ENCODE measurements at regions not wholly inside any gene's neighbourhood (a gene's known extent, or its start where the extent isn't known, plus 50 kb on each side); places are given as distances from the start of the nearest gene placed in this dataset.

DNA sequence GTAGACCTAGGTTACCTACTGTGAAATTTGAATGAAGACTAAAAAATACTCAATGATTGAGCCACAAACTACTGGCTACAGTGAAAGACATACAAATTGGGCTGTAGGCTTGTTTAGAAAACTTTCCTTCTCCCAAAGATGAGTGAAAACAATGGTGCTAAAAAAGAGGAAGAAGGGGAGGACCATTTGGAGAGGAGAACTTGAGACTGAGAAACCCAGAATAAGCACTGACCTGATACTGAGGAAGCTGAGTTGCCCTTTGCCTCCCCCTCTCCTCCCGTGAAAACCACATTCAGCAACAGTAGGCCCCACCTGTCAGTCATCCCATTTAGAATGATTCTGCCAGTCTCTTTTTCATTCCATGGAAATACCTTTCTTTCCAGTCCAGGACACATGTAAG is 484.0 kb upstream of the TGFBR2 start:
- peak in 2 of 3 donors; percentile 12 to 17 for DNase-seq

DNA sequence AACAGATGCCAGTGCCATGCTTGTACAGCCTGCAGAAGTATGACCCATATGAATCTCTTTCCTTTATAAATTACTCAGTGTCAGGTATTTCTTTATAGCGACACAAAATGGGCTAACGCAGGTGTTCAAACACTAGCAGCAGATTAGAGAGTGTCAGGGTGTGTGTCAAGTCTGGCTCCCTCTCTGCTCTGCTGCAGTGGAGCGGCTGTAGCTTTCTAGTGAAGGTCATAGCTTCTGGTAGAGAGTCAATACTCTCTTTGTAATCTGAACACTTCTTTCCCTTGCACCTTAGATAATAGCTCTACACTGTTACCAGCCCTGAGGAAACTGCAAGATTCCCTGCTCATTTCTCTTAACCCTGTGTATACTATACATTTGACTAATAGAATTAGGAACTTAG is 483.2 kb upstream of the TGFBR2 start:
- no peak for DNase-seq

DNA sequence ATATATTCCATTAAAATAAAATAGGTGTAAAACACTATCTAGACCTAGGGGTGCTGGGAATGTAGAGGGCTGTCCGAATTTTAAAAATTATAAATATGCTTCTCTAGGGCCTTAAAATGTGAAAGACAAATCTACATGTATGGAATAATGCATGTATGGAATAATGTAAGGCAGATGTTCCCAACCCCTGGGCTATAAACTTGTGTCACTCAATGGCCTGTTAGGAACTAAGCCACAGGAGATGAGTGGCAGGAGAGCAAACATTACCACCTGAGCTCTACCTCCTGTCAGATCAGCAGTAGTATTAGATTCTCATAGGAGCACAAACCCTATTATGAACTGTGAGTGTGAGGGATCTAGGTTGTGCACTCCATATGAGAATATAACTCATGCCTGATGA is 482.6 kb upstream of the TGFBR2 start:
- DNase-seq = no peak

DNA sequence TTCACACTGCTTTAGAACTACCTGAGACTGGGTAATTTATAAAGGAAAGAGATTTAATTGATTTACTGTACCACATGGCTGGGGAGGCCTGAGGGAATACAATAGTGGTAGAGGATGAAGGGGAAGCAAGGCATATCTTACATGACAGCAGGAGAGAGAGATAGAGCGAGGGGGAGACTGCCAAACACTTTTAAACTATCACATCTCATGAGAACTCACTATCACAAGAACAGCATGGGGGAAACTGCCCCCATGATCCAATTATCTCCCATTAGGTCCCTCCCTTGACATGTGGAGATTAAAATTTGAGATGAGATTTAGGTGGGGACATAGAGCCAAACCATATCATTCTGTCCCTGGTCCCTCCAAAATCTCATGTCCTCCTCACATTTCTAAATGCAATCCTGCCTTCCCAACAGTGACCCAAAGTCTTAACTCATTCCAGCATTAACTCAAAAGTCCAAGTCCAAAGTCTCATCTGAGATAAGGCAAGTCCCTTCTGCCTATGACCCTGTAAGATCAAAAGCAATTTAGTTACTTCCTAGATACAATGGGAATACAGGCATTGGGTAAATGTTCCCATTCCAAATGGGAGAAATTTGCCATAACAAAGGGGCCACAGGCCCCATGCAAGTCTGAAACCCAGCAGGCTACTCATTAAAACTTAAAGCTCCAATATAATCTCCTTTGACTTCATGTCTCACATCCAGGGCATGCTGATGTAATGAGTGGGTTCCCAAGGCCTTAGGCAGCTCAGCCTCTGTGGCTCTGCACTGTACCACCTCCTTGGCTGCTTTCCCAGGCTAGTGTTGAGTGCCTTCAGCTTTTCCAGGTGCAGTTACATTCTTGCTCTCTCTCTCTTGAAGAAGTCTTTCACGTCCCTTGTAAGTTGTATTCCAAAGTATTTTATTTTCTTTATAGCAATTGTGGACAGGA is 481.7 kb upstream of the TGFBR2 start:
- DNase-seq = no peak

DNA sequence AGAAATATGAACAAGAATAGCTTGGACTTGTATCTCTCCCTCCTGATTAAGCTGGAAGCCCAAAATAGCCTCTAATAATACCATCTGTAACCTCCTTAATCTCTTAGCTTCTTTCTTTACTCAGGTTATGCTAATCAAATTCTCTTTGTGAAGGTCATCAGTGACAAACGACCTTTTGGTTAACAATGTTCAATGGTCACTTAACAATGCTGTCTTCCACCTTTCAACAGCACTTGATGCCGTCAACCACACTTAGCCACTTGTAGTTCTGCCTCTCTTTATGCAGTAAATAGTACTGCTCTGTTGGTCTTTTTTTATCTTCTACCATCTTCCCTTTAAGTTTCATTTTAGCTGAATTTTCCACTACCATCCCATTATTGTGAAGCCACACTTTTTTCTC is 476.6 kb upstream of the TGFBR2 start:
- DNase-seq = no peak

DNA sequence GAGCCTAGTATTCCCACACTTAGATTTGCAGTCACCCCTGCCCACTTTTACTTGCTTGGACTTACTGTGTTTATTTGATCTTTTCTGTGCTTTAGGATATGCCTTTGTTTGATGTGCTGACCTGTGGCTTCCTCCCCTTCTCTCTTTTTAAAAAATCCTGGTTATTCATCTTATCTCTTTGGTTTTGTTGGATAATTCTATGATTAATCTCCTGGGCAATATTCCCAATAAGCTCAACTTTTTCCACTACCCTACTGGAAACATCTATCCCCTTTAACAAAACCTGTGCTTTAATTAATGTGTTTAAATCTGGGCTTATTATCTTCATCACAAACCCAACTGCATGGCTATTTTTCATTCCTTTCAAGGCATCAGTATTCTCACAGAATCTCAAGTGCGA is 476.0 kb upstream of the TGFBR2 start:
- DNase-seq = no peak

DNA sequence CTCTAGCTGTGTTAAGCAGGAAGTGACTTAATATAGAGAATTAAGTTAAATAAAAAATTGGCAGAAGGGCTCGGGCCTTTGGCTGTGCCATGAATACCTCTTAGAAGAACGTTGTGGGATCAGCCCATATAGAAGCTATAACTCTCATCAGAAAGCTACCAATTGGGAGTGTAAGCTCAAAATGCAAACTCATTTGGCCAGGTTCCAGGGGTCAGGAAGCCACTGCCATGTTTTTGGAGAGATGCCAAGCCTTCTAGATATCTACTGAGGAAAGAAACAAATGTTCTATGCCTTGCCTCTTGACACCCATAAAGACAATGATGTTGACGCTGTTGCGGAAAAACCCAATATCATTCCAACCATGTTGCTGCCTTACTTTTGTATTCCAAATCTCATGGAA is 475.2 kb upstream of the TGFBR2 start:
- peak in 1 of 3 donors; percentile 11 for DNase-seq

DNA sequence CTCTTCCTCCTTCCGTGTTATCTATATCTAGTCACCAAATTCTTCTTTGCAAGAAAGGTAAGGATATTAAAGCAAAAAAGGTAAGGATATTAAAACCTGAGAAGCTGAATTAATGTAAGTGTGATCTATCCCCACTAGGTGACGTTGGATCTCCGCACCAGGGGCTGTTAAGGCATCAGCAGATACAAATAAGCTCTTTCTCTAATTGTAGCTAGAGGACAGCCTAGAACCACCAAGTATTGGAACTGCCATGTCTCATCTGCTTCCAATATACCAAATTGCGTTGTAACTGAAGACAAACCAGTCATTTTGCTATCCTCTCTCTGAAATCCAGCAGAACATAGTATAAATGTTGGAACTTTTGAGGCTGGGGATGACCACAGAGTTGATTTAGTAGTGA is 471.2 kb upstream of the TGFBR2 start:
- DNase-seq = no peak

DNA sequence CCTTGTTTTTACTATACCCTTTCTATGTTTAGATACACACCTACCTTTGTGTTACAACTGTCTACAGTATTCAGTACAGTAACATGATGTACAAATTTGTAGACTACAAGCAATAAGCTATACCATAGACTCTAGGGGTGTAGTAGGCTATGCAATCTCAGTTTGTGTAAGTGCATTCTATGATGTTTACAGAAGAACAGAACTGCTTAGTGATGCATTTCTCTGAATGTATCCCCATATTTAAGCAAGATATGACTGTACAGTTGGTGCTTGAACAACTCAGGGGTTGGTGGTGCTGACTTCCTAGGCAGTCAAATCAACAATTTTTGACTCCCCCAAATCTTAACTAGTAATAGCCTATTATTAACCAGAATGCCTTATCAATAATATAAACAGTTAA is 467.1 kb upstream of the TGFBR2 start:
- DNase-seq = no peak

DNA sequence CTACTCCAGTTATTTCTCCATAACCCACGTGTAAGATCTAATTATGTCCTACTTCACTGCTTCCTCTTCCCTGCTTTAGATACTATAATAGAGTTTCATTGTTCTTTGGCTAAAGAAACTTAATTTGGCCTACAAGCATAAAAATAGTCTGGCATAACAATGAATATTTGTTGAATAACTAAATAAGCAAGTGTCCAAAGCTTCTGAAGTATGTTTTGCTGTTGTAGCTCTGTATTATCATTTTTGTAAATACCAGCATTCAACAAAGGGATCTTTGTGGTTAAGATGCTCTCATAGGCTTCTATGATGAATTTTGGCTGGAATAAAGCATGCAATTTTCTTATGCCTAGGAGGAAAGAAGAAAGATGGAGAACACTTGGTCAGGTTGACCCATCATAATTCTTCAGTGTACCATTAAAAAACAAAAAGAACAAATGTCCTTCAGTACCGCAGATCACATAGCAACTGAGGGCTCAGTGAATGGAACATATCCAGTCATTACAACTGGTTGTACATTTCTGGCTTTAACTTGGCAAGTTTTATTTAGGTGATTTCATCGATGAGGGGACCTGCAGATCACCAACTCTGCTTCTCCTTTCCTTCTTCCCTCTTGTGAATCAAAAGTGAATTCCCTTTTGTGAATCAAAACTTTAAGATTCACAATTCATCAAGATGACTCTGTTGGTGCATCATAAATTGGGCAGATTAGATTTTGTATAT is 465.9 kb upstream of the TGFBR2 start:
- peak; percentile 14 to 56 (median 29) for DNase-seq

DNA sequence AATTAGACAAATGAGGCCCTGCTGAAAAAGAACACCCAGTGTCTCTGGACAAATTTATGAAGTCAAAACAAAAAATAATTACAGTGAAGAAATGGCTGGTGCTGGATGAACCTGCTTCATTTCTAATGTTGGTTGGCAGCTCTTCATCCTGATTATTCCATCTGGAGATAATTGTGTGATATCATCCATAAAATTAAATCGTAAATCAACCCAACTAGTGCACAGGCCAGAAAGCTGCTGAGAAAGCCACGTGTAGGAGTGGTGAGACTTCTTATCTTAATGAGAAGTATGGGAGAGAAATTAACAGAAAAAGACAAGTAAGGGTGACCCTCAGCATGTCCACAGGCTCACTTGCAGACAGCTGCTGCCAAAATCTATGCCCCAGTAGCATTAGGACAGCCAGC is 465.2 kb upstream of the TGFBR2 start:
- no peak for DNase-seq

DNA sequence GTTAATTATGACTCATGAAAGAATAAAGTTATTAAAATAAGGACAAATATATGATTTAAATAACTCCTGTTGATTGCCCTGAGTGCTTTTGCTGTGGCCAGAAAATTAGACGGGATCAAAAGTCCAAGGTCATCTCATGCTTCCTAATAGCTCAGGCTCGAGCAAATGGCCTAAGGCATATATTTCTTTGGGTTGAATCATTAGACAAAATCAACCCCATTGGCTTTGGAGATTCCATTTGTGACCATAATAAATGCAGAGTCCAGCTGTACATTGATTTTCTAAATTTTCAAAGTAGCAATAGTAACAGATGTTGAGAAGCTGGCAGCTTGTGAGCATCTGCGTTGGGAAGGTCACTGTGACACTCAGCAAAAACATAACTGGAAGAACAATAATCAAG is 464.5 kb upstream of the TGFBR2 start:
- no peak for DNase-seq

DNA sequence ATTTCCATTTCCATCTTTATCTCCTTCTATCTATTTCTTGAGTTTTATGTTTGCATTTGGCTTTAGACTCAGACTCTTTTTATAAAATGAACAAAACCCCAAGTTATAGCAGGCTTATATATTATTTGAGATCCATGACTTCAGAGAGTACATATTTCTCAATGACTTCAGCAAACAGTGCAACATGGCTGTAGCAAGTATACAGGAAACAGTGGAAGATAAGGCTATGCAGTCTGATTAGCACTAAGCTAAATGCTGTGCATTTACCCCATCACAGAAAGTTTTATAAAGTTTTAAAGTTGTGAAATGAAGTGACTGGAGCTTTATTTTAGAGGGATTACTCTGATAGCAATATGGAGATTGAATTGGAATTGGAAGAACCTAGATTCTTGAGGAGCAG is 463.5 kb upstream of the TGFBR2 start:
- DNase-seq = no peak

DNA sequence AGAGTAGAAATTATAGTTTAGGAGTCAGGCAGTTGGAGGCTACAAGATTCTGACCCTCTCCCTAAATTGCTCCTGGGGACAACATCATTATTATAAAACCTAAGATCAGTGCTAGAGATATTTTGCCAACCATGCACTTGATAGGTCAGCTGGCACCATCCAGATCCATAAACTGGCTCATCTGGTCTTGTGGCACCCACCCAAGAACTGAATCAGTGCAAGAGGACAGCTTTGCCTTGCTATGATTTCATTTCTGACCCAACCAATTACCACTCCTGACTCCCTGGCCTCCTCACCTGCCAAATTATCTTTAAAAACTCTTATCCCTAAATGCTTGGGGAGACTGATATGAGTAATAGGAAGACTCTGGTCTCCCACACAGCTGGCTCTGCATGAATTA is 461.1 kb upstream of the TGFBR2 start:
- DNase-seq = peak in 1 of 3 donors; percentile 6

DNA sequence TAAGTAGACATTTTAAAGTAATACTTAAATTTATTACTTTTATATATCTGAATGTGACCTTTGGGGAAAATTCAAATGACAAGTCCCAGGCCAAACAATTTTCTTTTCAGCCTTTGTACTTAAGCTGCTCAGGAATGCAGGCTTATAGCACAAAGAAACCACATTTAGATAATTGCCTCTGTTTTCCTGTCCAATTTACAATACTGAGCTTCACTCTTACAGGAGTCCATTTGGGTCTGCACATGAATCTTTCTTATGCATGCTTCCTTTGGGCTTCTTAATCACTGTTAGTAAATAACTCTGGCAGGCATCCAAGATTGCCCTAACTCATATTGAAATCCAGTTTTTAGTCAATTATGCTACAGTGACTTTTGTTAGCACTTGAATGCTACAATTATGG is 459.4 kb upstream of the TGFBR2 start:
- peak in 1 of 3 donors; percentile 6 for DNase-seq

DNA sequence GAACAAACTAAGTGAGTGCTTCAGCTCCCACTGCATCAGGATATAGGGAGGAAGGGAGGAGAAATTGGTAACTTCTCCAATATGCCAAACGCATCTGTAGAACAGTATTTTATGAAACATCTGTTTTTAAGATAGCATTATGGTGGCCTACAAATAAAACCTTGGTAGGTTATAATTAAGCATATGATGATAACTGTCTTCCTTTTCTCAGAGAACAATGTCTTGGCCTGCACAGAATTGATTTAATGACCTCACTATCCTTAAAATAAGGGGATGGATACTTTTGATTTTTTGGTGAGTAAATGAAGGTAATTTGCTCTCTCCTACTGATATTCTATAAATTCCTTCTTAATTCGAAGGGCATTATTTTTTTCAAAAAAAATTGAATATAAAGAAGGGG is 451.5 kb upstream of the TGFBR2 start:
- DNase-seq = no peak

DNA sequence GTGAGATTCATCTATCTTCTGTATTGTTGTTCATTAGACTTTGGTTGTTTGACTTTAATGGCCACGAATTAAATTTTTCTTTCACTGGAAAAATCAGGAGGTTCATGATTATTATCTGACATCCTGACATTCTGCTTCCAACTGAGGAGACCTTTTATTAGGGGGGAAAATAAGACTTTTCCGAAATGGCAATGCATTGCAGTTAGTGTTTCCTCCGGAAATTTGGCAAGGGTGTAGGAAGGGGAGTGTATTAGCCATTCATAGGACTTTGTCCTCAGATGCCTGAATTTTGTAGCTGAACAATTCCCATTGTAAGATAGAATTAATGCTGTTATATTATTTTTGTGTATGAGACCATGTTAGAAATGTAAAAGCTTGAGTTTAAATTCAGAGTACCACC is 450.6 kb upstream of the TGFBR2 start:
- DNase-seq = no peak

DNA sequence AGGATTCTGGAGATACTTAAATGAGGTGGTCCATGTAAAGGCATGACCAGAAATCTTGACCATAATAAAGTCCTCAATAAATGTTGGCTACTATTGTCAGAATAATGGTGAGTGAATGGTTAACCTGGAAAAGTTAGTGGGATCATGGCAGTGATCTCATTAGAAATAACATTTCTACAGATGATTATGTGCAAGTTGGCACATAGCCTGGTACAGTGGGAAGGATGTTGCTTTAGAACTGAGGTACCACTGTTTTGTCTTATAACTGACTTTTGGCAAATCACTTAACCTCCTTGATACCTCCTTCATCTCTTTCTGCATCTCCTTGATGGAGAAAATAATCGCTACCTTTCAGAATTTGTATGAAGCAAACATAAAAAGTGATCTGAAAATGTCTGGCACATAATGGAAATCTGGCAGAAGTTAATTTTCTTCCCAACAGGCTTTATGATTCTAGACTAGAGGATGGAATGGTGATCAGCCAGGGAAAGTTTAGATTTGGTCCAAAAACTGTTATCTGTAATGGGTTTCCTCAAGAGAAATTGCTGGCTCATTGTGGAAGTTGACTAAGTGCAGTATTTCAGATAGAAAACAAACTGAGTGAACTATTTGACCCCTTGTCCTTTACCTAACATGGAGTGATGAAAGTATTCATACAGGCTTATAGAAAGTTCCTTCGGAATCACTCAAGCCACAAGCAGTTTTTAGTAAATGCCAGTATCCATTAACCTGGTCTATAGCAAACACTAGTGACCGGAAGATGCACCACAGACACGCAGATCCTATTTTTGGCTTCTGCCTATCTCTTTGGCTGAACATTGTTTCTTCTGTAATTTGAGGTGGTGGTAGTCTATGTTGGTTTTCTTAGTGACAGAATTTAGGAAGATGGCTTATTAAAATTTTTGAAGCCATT is 449.6 kb upstream of the TGFBR2 start:
- DNase-seq = no peak

DNA sequence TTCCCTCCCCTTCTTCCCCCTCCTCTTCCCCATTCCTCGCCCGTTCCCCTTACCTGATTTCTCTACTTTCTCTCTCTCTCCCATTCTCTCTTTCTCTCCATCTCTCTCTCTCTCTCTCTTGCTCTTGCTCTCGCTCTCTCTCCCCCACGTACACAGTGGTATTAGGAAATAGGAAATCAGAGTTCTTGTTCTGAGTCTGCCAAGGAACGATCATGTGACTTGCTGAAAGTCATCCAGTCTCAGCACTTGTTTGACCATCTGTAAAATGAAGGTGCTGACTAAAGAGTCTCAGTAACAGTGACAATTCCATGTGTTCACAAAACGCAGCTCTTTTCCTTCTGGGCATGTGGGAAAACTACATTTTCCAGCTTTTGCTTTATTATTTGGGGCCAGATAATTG is 445.0 kb upstream of the TGFBR2 start:
- peak; percentile 49 to 68 (median 66) for DNase-seq

DNA sequence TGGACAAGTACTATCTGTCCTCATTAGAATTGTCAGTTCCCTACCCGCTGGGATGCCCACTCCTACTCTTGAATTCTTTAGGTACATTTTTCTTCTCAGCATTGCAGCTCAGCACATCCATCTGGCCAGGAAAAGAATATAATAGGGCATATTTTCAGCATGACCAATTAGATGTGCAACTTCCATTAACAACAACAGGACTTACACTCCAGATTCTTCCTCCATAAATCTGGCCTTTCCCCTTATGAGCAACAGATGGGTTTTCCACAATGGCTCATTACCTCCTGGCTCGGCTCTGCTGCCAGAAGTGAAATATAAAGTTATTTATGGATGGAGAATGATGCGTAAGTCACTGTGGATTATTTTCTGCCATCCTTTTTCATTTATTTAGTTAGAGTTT is 443.8 kb upstream of the TGFBR2 start:
- peak; percentile 54 to 81 (median 68) for DNase-seq

DNA sequence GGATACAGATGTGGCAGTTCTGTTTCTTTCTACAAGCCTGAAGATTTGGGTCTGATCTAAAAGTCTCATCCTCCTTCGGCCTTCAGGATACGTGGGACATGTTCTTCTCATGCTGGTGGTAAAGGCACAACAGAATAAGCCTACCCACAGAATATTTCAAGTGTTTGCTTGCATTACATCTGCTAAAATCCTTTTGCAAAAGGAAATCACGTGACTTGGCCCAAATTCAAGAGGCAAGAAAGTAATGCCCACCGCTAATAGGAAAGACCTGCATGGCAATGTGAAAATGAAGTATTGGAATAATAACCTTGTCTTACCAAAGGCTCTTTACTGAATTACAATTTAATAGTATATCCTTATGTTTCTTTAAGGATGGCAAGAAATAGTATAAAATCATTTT is 439.9 kb upstream of the TGFBR2 start:
- no peak for DNase-seq

DNA sequence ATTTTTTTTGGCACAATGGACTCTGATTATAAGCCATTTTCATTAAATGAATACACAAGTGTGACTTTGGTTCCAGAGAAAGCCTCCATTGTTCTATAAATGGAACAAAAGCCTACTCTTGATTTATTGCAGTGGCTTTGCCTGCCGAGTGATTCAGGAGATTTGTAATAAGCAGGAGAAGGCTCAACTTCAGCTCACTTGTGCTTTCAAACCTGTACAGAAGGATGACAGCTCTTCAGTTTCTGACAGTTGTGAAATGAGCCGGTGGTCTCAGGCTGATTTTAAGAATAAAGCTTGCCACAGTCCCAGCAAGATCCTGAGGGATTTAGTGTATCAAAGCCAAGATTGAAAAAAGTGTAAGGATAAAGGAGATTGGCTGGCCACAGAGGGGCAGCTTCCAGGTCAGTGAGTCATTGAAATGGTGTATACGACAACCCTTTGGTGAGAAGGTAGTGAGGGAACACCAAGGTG is 438.8 kb upstream of the TGFBR2 start:
- no peak for DNase-seq

DNA sequence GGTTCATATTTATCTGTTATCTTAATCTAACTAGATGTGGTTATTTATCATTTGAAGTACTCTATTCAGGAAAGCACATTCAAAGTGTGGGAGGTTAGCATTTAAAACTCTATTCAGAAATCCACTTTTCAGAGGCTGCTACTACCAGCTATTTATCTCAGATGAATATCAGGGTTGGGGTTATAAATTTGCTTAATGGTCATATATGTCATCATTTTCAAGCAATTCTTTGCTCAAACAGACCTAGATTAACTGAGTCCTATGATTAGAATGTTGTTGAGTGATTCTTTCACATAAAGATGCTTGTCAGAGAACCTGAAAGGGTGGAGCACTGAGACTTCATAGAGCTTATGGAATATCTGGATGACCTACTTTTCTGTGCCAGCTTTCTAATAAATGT is 436.9 kb upstream of the TGFBR2 start:
- DNase-seq = no peak
